HEK293T (cell line): ENCODE measurements at regions not wholly inside any gene's neighbourhood (a gene's known extent, or its start where the extent isn't known, plus 50 kb on each side); places are given as distances from the start of the nearest gene placed in this dataset.

Experiments
- BHLHE40 ChIP-seq: fragments of 450-650 bp; IDR thresholded peaks from 2 replicates; pipeline ENCODE4 v1.6.1; 2016; ENCODE audit warnings: mild to moderate bottlenecking, moderate library complexity, borderline replicate concordance
- CTBP1 ChIP-seq: fragments of 450-650 bp; IDR thresholded peaks from 2 replicates; pipeline ENCODE4 v1.6.1; 2016; ENCODE audit warnings: borderline replicate concordance
- FOXA1 ChIP-seq: fragments of 450-650 bp; IDR thresholded peaks from 2 replicates; pipeline ENCODE4 v1.6.1; 2016; ENCODE audit warnings: mild to moderate bottlenecking
- LEF1 ChIP-seq: fragments of 450-650 bp; IDR thresholded peaks from 2 replicates; pipeline ENCODE4 v1.6.1; 2017; ENCODE audit warnings: mild to moderate bottlenecking, borderline replicate concordance
- SP1 ChIP-seq: fragments of 450-650 bp; IDR thresholded peaks from 2 replicates; pipeline ENCODE4 v1.6.1; 2017
- ZNF384 ChIP-seq: fragments of 450-650 bp; IDR thresholded peaks from 2 replicates; pipeline ENCODE4 v1.6.1; 2016
- TF ChIP-seq, protein P1 (sequence below): fragments of 450-650 bp; IDR thresholded peaks from 2 replicates; pipeline ENCODE4 v1.6.1; 2016

DNA sequence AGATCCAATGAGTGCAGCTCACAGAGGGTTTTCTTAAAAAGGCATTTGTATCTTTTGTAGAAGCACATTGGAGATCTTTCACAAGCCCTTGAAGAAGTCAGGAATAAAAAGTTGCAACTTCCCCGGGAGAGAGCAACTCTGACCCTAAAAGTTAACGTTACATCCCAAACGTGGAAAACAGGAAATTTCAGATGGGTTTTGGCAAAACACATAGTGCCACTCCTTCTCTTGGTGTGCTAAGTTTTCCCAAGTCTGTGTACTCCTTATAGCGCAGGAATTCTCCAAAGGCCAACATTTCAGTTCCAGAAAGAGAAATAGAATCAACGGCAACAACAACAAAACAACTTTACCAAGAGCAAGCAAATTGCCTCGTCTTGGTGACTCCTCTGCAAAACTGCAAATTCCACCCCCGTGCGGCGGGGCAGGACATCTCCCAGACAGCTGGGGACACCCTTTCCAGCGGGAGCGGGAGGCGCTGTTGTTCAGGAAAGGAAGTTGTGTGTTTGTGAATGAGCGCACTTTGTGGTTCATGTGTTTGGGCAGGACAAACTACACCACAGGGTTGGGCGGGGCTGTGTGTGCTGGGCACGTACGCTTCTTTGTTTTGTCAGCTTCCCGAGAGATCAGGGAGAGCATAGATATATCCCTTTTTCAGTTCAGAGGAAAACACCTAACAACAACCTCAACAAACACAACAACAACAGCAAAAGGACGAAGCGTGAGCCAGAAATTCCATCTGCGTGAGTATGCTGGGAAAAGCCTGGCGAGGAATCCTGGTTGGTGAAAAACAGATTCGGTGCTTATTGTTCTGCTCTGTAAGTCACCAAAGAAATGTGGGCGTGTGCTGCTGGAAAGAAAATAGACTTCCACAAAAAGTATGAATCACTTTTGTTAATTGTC is 294.7 kb upstream of the PITRM1 start:
- TF ChIP-seq CTBP1 (no peak), SP1 (no peak), FOXA1 (no peak), BHLHE40 (no peak), LEF1 (no peak), ZNF384 (no peak)
- TF ChIP-seq, protein P1, sequence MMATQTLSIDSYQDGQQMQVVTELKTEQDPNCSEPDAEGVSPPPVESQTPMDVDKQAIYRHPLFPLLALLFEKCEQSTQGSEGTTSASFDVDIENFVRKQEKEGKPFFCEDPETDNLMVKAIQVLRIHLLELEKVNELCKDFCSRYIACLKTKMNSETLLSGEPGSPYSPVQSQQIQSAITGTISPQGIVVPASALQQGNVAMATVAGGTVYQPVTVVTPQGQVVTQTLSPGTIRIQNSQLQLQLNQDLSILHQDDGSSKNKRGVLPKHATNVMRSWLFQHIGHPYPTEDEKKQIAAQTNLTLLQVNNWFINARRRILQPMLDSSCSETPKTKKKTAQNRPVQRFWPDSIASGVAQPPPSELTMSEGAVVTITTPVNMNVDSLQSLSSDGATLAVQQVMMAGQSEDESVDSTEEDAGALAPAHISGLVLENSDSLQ = no peak
